Tibial nerve (tissue), 3 donors: ENCODE measurements at regions not wholly inside any gene's neighbourhood (a gene's known extent, or its start where the extent isn't known, plus 50 kb on each side); places are given as distances from the start of the nearest gene placed in this dataset.

Experiments used
- POLR2A ChIP-seq, 2 donors: fragments of 450-650 bp; IDR thresholded peaks; one replicate each; pipeline ENCODE4 v1.6.1; 2017; ENCODE audit warnings: antibody characterized with exemption in 2 of 2, mild to moderate bottlenecking in 2 of 2, moderate library complexity in 2 of 2
- TF ChIP-seq, protein P1 (sequence below), 5 experiments: fragments of 200-600 bp in 3 of 5; fragments of 450-650 bp in 2 of 5; sonication (generic) in 3 of 5; IDR thresholded peaks; one replicate each; pipeline ENCODE4 v1.5.1; 2016 to 2019; ENCODE audit warnings: antibody characterized with exemption in 5 of 5, mild to moderate bottlenecking in 3 of 5, moderate library complexity in 2 of 5

DNA sequence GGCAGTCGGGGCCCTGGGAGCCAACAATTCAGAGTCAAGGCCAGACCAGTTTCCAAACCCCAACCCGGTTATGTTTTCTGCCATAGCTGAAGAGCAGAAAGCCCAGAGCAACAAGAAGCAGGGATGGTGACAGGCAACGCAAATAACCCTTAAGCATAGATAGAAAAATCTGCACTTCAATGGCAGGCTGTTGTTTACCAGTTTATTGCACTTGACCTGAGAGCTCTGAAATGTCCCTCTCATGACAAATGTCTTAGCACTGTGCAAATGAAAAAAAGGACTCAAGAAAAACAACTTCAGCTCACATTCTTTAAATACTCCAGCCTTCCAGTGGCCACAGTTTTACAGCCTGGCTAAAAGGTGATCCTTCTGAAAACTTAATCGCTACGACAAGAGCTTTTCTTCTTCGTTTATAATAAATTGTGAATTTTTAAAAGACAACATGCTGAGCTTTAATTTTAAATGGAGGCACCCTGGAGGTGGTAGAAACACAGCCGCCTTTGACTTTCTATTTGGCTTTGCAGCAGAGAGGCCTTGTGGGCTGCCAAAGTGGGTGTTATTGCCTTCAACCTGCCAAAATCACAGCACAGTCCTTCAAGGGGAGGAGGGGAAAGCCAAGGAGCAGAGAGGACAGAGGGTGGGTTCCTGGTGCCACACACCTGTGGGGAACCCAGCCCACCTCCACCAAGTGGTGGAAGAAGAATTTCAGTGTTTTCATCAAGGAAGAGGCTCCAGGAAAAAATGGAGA lies 289.5 kb upstream of the CDYL start:
- TF ChIP-seq POLR2A (IDR thresholded peaks at IDR 0.05), result no peak
- TF ChIP-seq, protein P1, sequence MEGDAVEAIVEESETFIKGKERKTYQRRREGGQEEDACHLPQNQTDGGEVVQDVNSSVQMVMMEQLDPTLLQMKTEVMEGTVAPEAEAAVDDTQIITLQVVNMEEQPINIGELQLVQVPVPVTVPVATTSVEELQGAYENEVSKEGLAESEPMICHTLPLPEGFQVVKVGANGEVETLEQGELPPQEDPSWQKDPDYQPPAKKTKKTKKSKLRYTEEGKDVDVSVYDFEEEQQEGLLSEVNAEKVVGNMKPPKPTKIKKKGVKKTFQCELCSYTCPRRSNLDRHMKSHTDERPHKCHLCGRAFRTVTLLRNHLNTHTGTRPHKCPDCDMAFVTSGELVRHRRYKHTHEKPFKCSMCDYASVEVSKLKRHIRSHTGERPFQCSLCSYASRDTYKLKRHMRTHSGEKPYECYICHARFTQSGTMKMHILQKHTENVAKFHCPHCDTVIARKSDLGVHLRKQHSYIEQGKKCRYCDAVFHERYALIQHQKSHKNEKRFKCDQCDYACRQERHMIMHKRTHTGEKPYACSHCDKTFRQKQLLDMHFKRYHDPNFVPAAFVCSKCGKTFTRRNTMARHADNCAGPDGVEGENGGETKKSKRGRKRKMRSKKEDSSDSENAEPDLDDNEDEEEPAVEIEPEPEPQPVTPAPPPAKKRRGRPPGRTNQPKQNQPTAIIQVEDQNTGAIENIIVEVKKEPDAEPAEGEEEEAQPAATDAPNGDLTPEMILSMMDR (IDR thresholded peaks at IDR 0.05), result no peak
